Osteoblast (primary cell): ENCODE measurements at regions not wholly inside any gene's neighbourhood (a gene's known extent, or its start where the extent isn't known, plus 50 kb on each side); places are given as distances from the start of the nearest gene placed in this dataset.

Experiments
- DNase-seq: peaks from one replicate; pipeline ENCODE4 v3.0.0; 2011; ENCODE audit warnings: low spot score, mixed read lengths; ENCODE audit not compliant: insufficient read length; ENCODE audit errors: missing footprints
- H2AFZ ChIP-seq: 2 replicates; pipeline ENCODE4 v1.6.0; 2011; ENCODE audit warnings: mild to moderate bottlenecking, low read length
- H3K27ac ChIP-seq: 2 replicates; pipeline ENCODE4 v1.5.1; 2011; ENCODE audit warnings: mild to moderate bottlenecking, low read depth, low read length, moderate library complexity
- H3K27me3 ChIP-seq: 2 replicates; pipeline ENCODE4 v1.6.0; 2012; ENCODE audit warnings: mild to moderate bottlenecking, control low read depth, inconsistent platforms, low read length, moderate library complexity; ENCODE audit not compliant: insufficient read depth
- H3K36me3 ChIP-seq: 2 replicates; pipeline ENCODE4 v1.5.1; 2011; ENCODE audit warnings: mild to moderate bottlenecking, low read length, control low read depth, moderate library complexity; ENCODE audit not compliant: insufficient read depth
- H3K4me1 ChIP-seq: 2 replicates; pipeline ENCODE4 v1.5.1; 2011; ENCODE audit warnings: mild to moderate bottlenecking, low read length, control low read depth, moderate library complexity; ENCODE audit not compliant: insufficient read depth
- H3K4me2 ChIP-seq: 2 replicates; pipeline ENCODE4 v1.6.0; 2011; ENCODE audit warnings: mild to moderate bottlenecking, low read length; ENCODE audit not compliant: insufficient read depth
- H3K4me3 ChIP-seq: fragments of 200-600 bp; sonication (generic); 3 replicates; pipeline ENCODE4 v1.5.1; 2012; ENCODE audit warnings: mild to moderate bottlenecking, low read length, inconsistent platforms; ENCODE audit not compliant: insufficient read depth
- H3K79me2 ChIP-seq: 2 replicates; pipeline ENCODE4 v1.6.0; 2012; ENCODE audit warnings: mild to moderate bottlenecking, low read length, control low read depth, inconsistent platforms; ENCODE audit not compliant: insufficient read depth
- H3K9me3 ChIP-seq: 2 replicates; pipeline ENCODE4 v1.5.1; 2011; ENCODE audit warnings: low read depth, low read length, control low read depth
- H4K20me1 ChIP-seq: 2 replicates; pipeline ENCODE4 v1.6.0; 2012; ENCODE audit warnings: mild to moderate bottlenecking, low read length, control low read depth; ENCODE audit not compliant: insufficient read depth
- CTCF ChIP-seq: IDR thresholded peaks from 2 replicates; pipeline ENCODE4 v1.5.1; 2011; ENCODE audit warnings: mild to moderate bottlenecking, low read depth, low read length, moderate library complexity; ENCODE audit errors: extremely low read depth

GRCh38 chr10:92761571-92761970, 71.8 kb downstream of the HHEX start:
- DNase-seq, result no peak
- Histone ChIP-seq H3K4me1 (peaks cover 19% of the 10 kb centered on the region), H2AFZ (peak overlapping the region; percentile 70), H3K27ac (peak overlapping the region; percentile 61), H3K4me2 (peak overlapping the region; percentile 88), H3K4me3 (peak overlapping the region; percentile 67), H3K27me3 (no peaks in the 10 kb centered on the region), H4K20me1 (no peaks in the 10 kb centered on the region), H3K36me3 (no peaks in the 10 kb centered on the region), H3K79me2 (no peaks in the 10 kb centered on the region), H3K9me3 (no peaks in the 10 kb centered on the region)
- TF ChIP-seq CTCF, result no peak

GRCh38 chr10:92763634-92764155, 73.9 kb downstream of the HHEX start:
- H3K27ac ChIP-seq, result no peak overlapping the region
- no peaks in the 10 kb centered on the region for H3K9me3 ChIP-seq
- H3K4me2 ChIP-seq, result no peak overlapping the region

GRCh38 chr10:92766451-92766850, 76.7 kb downstream of the HHEX start:
- Histone ChIP-seq H3K4me2 (no peak overlapping the region), H3K4me1 (peaks cover 5% of the 10 kb centered on the region), H2AFZ (no peak overlapping the region), H3K27me3 (no peaks in the 10 kb centered on the region), H3K36me3 (no peaks in the 10 kb centered on the region), H3K4me3 (no peak overlapping the region), H3K27ac (no peak overlapping the region), H3K9me3 (no peaks in the 10 kb centered on the region), H3K79me2 (no peaks in the 10 kb centered on the region), H4K20me1 (no peaks in the 10 kb centered on the region)
- TF ChIP-seq CTCF, result no peak
- no peak for DNase-seq

More at GRCh38 chr10:92763634-92764155, 73.9 kb downstream of the HHEX start:
- no peak for TF ChIP-seq CTCF
- no peak for DNase-seq
- Histone ChIP-seq H4K20me1 (no peaks in the 10 kb centered on the region), H3K79me2 (no peaks in the 10 kb centered on the region), H3K4me1 (peaks cover 11% of the 10 kb centered on the region), H3K4me3 (no peak overlapping the region), H2AFZ (no peak overlapping the region), H3K27me3 (no peaks in the 10 kb centered on the region), H3K36me3 (no peaks in the 10 kb centered on the region)

GRCh38 chr10:92768104-92768503, 78.3 kb downstream of the HHEX start:
- no peaks in the 10 kb centered on the region for H3K36me3 ChIP-seq
- H3K79me2 ChIP-seq, result no peaks in the 10 kb centered on the region
- H3K9me3 ChIP-seq, result no peaks in the 10 kb centered on the region
- no peak for DNase-seq
- TF ChIP-seq CTCF, result no peak
- no peak overlapping the region for H3K27ac ChIP-seq
- H3K4me1 ChIP-seq, result no peaks in the 10 kb centered on the region
- no peak overlapping the region for H3K4me2 ChIP-seq
- no peaks in the 10 kb centered on the region for H4K20me1 ChIP-seq
- no peaks in the 10 kb centered on the region for H3K27me3 ChIP-seq
- no peak overlapping the region for H2AFZ ChIP-seq
- H3K4me3 ChIP-seq, result no peak overlapping the region
